ENCODE measurements at regions not wholly inside any gene's neighbourhood (a gene's known extent, or its start where the extent isn't known, plus 50 kb on each side); places are given as distances from the start of the nearest gene placed in this dataset.

- TF ChIP-seq CTCF (IDR thresholded peaks at IDR 0.05) (no peak), POLR2A (IDR thresholded peaks at IDR 0.05) (no peak)
Observed at GRCh38 chr7:4621396-4621795, 60.7 kb upstream of the FOXK1 start.

All from lower leg skin (tissue), 3 donors.